GM19455 (cell line): ENCODE measurements at regions not wholly inside any gene's neighbourhood (a gene's known extent, or its start where the extent isn't known, plus 50 kb on each side); places are given as distances from the start of the nearest gene placed in this dataset.

Source experiments
- ATAC-seq: cut with Tn5 transposase; IDR thresholded peaks from one replicate; pipeline ENCODE4 v1.9.1; 2021; ENCODE audit not compliant: unreplicated experiment

- no peak for ATAC-seq
Observed at GRCh38 chr3:99240700-99241099, 339.2 kb upstream of the DCBLD2 start.

DNA sequence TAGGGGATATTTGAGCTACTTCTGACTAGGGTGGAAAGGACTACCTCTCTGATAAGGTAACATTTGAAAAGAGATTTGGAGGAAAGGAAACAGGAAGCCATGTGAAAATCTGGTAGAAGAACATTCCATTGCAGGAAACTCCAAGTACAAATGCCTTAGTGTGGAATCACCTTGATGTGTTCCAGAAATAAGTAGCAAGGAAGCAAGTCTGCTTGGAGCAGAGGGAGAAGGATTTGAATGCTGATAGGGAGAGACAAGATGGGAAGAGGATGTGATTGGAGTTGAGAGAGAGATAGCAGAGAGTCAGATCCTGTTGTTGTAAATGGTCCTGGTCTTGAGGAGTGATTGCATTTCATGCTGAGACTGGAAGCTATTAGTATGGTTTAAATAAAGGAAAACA is 335.1 kb upstream of the DCBLD2 start:
- no peak for ATAC-seq

- ATAC-seq = no peak
Observed at GRCh38 chr3:99232696-99233095, 331.2 kb upstream of the DCBLD2 start.

GRCh38 chr3:99218468-99218867 is 317.0 kb upstream of the DCBLD2 start:
- ATAC-seq = no peak

- no peak for ATAC-seq
Observed at GRCh38 chr3:99212969-99213368, 311.5 kb upstream of the DCBLD2 start.

DNA sequence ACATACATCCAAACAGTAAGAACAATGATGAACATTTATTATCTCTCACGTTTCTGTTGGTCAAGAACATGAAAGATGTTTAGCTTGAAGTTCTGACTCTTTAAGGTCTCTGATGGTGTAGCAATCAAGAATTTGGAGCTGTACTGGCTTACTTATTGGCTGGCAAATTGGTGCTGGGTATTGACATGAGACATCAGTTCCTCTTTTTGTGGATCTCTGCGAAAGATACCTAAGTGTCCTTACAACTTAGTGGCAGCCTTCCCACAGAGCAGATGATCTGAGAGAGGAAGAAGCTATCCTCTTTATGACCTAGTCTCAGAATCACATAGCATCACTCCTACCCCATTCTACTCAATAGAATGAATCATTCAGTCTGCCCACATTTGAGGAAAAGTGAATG is 309.8 kb upstream of the DCBLD2 start:
- ATAC-seq = no peak

GRCh38 chr3:99199021-99199420 is 297.5 kb upstream of the DCBLD2 start:
- ATAC-seq = no peak

GRCh38 chr3:99191186-99191585 is 289.7 kb upstream of the DCBLD2 start:
- no peak for ATAC-seq

DNA sequence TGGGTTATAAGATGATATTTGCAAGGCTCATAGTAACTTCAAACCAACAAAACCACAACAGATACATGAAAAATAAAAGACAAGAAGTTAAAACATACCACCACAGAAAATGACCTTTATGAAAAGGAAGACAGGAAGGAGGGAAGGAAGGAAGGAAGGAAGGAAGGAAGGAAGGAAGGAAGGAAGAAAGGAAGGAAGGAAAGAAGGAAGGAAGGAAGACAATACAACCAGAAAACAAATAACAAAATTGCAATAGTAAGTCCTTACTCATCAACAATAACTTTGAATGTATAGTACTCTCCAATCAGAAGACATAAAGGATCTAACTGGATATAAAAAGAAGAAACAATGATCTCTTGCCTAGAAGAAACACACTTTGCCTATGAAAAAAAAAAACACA is 287.4 kb upstream of the DCBLD2 start:
- ATAC-seq = no peak

- no peak for ATAC-seq
Observed at GRCh38 chr3:99186016-99186415, 284.5 kb upstream of the DCBLD2 start.

DNA sequence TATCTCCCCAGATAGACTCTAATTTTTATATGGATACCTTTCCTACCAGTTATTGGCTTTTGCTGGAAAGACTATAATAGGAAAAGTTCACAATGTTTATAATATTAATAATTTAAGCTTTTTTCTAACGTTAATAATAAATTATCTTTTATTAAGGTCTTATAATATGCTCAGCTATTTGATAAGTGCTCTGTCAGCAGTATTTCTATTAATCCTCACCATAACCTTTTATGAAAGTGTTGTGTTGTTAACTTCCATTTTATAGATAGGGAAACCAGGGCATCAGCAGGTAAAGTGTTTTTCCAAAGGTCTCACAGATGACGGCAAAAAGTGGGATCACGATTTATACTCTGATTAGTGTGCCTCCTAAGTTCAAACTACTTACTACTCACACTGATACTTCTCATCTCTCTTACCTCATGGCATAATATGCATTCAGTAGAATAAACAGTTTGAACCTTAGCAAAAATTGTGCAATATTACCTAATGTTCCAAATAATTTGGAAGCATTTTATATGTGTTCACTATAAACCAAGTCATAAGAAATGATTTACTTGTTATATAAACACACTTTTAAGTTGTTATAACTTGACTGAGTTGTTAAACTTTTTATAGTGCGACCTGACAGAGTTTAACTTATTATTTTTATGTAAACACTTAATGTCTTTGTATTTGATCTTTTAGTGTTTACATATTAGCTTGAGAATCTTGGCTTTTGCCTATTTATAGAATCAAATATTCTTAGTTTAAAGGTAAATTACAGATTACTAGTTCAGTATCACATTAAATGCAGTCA is 274.9 kb upstream of the DCBLD2 start:
- no peak for ATAC-seq

- no peak for ATAC-seq
Observed at GRCh38 chr3:99175276-99175812, 273.8 kb upstream of the DCBLD2 start.

GRCh38 chr3:99172736-99173657 is 271.5 kb upstream of the DCBLD2 start:
- ATAC-seq = peak; percentile 85

DNA sequence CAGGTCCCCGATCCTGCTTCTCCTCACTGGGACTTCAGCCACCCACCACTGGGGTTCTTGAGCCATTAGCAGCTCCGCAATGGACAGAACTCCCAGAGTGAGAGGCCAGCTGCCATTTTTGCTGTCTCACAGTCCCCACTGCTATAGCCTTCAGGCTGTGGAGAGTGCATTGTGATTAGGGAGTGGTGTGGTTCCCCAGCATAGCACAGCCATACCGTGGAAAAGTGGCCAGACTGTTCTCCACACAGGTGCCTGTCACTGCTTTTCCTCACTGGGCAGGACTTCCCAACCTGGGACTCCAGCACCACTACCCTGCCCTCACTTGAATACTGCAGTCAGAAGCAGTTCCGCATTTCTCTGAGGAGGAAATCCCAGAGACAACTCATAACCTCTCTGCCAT is 270.3 kb upstream of the DCBLD2 start:
- ATAC-seq = no peak

DNA sequence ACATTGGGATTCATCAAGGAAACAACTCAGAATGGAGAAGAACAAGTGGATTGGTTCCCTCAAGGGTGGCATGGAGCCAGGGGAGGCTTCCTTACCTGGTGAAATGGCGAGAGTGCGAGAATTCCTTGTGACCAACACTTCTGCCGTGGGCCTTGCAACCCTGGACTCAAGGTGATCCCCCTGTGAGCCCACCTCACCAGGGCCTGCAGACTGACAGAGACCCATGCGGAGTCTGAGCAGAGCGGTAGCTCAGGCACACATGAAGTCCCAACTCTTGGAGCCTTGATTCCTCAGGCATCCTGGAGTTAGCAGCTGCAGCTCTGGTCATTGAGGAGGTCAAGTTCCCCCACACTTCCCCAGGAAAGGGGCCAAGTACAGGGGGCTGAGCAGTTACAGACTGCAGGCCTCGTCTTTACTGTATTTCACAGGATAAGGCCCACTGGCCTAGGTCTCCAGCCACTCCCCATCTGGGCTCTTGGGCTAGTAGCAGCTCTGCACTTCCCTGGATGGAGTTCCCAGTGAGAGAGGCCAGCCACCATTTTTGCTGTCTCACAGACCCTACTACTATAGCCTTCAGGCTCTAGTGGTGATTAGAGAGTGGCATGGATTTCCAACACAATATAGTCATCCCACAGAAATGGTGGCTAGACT is 269.5 kb upstream of the DCBLD2 start:
- ATAC-seq = no peak

GRCh38 chr3:99167071-99167470 is 265.6 kb upstream of the DCBLD2 start:
- ATAC-seq = no peak

DNA sequence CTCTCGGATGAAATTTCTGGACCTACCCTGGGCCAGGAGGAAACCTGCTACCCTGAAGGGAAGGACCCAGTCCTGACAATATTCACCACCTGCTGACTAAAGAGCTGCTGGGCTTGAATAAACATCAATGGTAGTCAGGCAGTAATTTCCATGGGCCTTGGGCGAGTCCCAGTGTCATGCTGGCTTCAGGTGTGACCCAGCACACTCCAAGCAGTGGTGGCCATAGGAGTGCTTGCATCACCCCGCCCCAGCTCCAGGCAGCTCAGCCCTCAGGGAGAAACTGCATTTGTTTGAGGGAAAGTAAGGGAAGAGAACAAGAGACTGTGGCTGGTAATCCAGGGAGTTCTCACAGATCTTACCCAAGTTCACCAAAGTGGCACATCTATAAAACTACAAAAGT is 261.8 kb upstream of the DCBLD2 start:
- no peak for ATAC-seq

DNA sequence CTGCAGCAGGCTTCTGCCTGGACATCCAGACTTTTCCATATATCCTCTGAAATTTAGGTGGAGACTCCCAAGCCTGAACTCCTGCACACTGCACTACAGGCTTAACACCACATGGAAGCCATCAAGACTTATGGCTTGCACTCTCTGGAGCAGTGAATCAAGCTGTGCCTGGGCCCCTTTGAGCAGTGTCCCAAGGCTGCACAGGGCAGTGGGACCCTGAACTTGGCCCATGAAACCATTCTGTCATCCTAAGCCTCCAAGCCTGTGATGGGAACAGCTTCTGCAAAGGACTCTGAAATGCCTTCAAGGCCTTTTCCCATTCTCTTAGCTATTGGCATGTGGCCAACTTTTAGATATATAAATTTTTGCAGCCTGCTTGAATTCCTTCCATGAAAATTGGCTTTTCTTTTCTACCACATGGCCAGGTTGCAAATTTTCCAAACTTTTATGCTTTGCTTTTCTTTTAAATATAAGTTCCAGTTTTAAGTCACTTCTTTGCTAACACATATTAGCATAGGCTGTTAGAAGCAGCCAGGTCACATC is 257.8 kb upstream of the DCBLD2 start:
- ATAC-seq = no peak

- no peak for ATAC-seq
Observed at GRCh38 chr3:99145031-99145430, 243.5 kb upstream of the DCBLD2 start.

- ATAC-seq = no peak
Observed at GRCh38 chr3:99143493-99143892, 242.0 kb upstream of the DCBLD2 start.

DNA sequence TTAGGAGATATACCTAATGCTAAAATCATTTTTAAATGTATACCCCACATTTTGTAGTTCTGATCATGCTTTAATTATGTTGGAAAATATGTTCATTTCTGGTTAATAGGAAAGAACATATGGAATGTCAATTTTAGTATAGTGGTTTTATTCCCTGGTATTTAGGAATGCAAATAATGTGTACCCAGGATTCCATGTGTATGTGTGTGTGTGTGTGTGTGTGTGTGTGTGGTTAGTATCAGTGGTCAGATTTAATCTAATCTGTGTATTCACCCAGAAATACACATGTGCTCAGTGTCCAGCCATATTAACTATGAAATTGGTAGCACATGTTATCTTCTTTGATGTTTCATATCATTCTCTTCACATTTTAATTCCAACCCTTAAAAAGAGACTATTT is 233.5 kb upstream of the DCBLD2 start:
- no peak for ATAC-seq
